ENCODE measurements at regions not wholly inside any gene's neighbourhood (a gene's known extent, or its start where the extent isn't known, plus 50 kb on each side); places are given as distances from the start of the nearest gene placed in this dataset.

DNA sequence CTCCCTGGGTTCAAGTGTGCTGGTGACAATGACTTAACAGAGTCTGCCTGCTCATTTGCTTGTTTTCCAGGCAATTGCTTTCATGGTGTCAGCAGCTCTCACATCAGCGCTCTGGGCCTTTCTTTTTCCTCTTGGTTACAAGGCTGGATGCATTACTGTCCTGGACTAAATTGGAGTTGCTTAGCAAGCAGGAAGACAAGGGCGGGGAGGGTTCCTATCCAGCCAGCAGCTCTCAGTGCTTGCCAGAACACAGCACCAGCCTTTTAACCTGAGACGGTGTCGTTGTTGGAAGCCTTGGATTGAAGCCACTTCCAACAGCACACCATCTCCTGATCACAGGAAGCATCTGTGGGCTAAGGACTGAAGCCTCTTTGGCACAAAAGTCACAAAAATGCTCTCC is 606.9 kb downstream of the CDH26 start:
- no peak for DNase-seq (ENCODE audit: low read depth in 2 of 2)

DNA sequence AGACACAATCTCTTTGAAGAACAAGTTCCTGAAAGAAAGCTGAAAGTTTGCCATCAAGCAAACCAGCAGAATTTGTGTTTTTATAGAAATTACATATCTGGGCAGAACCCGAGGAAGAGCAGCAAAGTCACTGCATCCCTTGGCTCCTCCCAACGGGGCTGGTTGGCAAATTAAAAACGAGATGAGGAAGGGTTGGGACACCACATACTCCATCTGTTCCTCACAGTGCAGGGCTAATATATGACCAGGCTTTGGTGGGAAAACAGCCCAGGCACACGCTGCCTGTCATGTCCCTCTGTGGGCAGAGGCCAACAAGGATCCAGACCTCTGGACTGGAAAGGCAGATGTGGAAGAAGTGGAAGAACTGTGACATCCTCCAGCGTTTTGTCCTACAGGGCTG is 607.3 kb downstream of the CDH26 start:
- DNase-seq (ENCODE audit: low read depth in 2 of 2), result no peak

DNA sequence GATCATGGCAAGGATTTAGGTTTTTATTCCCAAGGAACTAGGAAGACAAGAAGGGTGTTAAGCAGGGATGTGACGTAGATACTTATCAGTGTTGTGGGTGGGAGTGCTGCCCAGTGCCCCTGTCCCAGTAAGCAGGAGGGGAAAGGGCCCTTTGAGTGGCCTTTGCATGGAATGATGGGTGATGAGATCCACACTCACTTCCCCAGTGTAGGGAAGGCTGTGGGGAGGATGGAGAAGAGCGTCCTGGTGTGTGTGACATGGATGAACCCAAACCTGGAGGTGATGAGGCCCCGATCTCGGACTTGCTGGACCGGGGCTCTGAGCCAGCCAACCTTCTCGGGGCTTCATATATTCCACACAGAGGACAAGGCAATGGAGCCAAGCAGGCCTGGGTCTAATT is 610.9 kb downstream of the CDH26 start:
- DNase-seq (ENCODE audit: low read depth in 2 of 2), result no peak

DNA sequence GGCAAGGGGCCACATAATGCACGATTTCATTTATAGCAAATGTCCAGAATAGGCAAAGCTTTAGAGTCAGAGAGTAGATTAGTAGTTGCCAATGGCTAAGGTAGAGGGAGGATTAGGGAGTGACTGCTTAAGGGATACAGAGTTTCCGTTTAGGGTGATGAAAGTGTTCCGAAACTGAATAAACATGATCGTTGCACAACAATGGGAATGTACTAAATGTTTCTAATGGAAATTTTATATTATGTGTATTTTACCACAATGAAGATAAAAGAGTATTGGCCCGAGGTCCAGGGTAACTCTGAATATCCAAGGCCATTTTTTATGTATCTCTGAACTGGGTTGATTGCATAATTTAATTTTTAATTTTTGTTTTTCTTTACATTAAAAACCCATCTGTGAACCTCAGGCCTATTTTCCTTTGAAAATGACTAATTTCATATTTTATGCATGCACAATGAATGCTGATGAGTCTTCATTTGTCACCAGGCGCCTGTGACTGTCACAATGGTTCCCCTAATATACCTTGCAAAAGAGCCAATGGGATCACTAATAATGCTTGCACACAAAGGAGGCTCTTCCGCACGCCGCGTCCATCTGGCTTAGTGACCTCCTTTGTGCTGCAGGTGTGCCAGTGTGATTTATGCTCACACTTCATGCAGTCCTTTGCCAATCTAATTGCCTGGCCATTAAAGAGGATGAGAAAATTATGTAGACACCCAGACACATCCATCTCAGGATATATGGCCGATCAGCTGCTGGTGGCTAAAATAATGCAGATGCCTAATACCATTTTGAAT is 612.5 kb downstream of the CDH26 start:
- no peak for DNase-seq (ENCODE audit: low read depth in 2 of 2)

DNA sequence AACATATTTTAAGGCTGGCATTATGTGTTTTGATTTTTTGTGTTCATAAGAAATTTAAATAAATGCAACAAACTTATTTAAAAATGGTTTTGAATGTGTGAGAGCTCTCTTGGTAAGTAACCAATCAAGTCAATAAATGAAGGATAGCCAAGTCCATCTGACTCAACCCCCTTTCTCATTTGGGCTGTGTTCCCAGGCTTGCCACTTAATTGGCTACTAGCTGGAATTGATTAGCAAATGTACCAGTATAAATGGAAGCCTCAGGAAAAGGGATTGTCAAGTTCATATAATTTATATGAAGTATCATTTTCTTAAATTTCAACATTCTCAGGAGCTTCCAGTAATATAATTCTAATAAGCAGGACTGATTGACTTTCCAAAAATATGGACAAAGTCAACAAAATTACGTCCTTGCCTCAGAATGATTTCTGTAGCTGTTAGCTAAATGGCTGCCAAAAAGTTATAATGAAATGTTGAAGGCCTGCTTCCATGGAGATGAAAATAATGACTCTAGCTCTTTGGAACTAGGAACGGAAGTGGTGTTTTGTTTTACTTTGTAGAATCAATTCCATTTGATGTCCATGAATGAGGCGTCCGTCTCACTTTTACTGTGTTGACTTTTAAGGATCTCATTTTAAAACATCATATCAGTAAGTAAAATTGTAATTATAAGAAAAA is 614.9 kb downstream of the CDH26 start:
- no peak for DNase-seq (ENCODE audit: low read depth in 2 of 2)

DNA sequence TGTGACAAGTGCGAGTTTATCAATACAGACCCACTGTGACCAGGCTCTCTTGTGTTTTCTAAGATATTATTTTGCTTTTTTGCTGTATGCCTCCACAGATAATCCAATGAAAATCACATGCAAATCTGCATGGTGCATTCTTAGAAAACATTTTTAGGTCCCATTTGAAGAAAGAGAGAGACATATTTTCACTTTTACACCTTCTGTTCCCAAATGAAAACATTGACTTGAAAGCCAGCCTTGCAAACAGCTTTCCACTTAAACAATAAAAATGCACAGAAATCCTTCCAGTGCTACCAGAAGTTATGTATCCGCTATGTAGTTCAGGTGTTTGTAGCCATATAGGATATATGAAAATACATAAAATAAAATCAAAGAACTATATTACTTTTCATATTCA is 618.0 kb downstream of the CDH26 start:
- no peak for DNase-seq (ENCODE audit: low read depth in 2 of 2)

DNA sequence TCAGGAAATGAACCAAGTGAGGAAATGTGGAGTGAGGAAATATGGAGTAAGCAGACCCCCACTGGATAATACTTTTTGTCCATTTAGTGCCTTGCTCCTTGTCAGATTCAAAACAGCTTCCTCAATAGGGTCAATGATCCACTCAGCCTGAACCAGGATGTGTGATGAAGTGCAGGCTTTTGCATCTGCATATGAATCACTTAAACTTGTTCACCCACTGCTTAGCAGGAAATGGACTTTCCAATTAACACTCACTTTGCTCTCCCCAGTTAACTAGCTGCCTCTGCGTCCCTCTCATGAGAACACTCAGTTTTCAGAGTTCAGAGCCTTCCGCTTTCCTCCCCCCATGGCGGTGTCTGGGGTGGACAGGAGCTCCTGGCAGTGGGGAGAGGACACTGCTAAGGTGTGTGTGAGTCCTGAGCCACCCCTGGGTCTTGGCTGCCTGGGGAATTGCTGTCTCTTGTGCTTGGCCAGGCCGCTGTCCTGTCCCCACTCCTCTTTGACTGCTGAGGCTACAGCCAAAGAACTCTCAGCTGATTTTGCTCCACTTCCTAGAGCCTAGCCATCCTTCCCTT is 621.8 kb downstream of the CDH26 start:
- DNase-seq (ENCODE audit: low read depth in 2 of 2), result no peak

DNA sequence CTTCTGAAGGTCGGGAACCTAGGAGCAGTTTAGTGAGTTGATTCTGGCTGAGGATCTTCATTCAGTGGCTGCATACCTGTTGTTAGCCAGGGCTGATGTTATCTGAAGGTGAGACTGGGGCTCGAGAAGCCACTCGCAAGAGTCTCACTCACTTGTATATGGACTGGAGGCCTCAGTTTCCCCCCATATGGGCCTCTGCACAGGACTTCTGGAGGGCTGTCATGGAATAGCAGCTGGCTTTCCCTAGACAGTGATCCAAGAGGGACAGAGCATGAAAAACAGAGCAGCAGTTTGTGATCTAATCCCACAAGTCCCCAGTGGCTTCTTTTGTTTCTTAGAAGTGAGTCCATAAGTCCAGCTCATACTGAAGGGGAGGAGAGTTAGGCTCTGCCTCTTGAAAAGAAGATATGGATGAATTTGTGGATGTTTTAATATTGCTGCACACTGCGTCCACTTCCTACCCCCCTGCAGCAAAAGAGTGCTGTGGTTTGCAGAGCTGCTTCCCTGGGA is 623.4 kb downstream of the CDH26 start:
- DNase-seq (ENCODE audit: low read depth in 2 of 2), result no peak

DNA sequence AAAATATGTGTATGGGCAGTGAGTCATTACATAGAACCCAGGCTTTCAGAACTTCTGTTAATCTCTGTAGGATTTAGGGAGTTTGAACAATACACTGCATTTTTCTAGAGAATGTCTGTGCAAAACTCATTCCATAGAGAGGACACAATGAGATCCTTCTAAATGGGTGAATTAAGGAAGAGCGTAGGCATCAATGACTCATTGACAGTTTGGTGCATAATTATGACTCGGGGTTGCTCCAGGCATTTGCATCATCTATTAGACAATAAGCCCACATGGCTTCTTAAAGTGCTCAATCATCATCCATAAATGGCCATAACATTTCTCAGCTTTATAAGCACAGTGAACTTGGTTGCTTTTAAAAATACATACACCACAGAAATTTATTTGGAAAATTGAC is 625.5 kb downstream of the CDH26 start:
- no peak for DNase-seq (ENCODE audit: low read depth in 2 of 2)

DNA sequence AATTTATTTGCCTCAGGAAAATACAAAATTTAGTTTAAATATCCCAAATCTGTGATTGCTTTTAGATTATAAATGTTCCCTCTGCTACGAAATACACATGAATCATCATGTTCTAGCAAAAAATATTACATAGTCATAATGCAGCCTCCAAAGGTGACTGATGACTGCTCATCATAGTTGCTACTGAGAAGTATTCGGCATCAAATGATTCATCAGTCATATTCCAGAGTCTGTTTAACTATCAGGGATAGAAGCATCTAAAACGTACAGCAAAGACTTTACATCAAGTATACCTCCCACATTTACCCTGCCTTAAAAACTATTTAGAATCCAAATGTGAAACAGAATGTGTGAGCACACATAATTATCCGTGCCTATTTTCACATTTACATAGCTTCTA is 626.0 kb downstream of the CDH26 start:
- no peak for DNase-seq (ENCODE audit: low read depth in 2 of 2)

DNA sequence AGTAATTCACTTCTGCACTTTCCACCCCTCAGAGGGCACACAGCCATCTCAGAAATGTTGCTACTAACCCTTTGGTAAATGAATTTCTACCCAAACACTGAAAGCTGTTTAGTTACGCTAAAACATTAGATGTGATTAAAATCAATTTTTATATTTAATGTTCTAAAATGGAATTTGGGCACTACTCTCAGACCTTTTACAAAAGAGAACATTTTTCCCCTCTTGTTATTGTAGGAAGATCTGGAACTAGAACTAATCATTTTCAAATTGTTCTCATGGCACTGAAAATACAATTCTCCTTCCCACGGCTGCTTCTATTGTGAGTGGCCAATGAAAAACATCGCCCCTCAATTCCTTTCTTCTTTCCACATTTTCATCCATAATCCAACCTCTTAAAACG is 627.4 kb downstream of the CDH26 start:
- no peak for DNase-seq (ENCODE audit: low read depth in 2 of 2)

DNA sequence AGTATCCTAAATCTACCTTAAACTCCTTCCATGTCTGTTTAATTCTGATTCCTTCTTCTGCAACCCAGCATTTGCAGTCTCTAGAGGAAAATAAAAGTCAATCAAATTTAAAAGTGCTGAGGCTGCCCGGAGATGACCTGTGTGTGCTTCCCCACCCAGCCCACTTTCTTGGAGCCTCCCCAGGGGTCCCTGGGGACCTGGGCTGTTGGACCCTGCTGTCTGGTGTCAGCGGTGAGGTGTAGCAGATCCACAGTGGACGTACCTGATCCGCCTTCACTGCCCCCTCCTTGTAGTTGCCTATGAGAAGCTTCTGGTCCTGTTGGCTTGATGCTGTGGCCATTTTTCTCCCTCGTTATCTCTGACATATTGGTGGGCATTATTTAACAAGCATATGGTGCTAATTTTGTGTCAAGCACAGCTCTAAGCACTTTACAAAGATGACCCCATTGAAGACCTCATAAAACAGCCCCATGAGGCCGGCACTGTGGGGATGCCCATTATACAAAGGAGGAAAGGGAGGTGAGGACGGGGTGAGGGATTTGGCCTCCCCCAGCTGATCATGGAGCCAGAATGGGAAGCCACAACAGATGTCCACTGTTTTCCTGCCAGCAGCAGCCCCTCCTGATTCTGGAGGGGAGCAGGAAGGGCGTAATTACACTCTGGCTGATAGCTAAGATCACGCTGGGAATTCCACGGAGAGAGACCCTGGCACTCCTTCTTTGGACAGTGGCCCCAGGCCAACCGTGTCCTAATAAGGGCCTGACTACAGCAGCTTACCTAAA is 628.2 kb downstream of the CDH26 start:
- DNase-seq (ENCODE audit: low read depth in 2 of 2), result no peak

DNA sequence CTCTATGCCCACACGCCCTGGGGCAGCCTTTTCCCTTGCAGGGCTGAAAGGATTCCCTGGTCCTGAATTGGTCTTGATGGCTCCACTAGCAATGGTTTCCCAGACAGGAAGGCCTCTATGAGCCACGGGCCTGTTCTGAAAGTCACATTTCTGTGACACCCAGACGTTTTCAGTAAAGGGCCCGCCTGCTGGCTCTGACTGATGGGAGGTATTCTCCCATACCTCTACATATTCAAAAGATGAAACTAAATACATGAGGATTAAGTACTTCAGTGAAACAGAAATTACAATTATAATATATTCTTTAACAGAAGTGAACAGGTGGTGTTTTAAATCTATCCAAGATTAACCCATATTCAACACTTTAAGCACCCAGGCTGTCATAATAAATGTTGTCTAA is 629.8 kb downstream of the CDH26 start:
- no peak for DNase-seq (ENCODE audit: low read depth in 2 of 2)

DNA sequence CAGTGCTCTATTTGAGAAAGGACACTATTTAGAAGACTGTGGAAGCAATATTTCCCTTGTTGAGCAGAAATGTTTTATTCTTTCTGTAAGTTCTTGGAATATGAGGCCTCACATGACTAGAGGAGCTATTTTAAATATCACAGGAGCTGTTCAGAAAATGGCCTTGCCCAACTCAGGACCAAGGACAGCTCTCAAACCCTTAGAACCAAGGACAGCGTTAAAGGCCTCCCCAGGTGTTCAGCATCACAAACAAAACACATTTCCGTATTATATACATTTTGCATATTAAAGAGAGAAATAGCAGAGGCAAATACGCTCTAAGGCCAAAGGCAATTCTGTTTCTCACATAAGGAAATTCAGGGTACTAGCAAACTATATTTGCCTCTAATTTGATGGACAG is 631.4 kb downstream of the CDH26 start:
- no peak for DNase-seq (ENCODE audit: low read depth in 2 of 2)

DNA sequence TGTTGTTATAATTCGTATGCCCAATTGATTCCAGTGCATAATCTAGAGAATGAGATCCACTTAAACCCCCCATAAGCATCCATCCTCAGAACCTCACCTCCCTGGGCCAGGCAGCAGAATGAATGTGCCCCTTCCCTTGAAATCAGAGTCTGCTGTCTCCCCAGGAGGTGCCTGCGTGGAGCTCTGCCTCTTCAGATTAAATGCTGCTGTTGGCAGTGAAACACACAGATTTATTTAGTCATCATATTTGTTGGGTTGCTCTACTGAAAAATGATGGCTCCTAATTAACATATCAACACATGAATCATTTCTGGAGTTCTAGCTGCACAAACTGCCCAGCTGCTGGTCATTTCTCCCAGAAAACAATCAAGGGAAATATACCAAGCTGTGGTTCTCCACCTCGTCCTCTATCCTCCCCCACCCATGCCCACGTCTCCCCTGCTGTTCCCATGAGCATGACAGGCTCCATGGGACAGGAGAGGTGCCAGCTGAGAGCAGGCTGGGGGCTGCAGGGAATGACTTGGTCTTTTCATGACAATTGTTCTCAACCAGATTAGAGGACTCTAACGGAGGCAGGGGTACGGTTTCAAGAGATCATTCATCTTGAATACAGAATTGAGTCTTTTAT is 633.1 kb downstream of the CDH26 start:
- DNase-seq (ENCODE audit: low read depth in 2 of 2), result no peak

DNA sequence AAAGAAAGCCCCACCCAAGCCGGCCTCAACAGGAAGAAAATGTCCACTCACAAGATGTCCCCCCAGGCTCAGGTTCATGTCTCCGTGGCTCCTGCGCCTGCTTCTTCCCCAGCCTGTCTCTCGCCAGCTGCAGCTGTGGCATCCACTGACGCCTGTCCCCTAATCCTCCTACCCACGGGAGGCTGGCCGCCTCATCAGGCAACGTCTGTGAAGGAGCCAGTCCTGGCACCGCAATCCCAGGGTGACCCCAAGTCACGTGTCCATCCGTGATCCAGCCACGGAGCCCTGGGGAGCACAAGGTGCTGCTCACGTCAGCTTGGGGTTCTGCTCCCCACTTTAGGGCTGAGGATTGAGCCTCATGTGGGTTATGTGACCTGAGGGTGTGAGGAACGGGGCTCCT is 640.3 kb downstream of the CDH26 start:
- DNase-seq (ENCODE audit: low read depth in 2 of 2), result no peak

DNA sequence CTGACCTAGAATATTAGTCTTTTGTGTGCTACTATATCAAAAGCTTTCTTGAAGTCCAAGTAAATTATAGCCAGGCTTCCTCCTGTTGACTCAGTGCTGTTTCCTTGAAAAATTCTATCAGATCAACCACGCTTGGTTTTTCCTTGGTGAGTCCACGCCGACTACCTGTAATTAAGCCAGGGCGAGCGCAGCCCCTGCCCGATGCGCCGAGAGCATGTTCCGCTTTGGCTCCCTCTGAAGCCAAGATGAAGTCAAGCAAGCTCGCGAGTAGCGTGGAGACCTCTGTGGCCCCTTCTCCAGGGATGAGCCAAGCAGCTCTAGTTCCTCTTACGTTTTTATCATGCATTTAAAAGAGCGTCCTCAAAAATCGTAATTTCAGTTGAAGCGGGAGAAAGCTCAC is 641.2 kb downstream of the CDH26 start:
- no peak for DNase-seq (ENCODE audit: low read depth in 2 of 2)

DNA sequence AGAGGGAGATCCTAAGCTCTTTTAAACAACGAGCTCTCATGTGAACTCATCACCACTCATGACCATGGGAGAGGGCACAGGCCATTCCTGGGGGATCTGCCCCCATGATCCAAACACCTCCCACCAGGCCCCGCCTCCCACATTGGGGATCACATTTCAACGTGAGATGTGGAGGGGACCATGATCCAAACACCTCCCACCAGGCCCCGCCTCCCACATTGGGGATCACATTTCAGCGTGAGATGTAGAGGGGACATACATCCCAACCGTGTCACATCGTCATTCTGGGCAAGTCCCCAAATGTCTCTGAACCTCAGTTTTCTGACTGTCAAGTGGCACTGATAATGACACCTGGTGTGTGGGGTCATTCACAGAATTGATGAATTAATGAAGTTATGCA is 641.8 kb downstream of the CDH26 start:
- DNase-seq (ENCODE audit: low read depth in 2 of 2), result no peak

DNA sequence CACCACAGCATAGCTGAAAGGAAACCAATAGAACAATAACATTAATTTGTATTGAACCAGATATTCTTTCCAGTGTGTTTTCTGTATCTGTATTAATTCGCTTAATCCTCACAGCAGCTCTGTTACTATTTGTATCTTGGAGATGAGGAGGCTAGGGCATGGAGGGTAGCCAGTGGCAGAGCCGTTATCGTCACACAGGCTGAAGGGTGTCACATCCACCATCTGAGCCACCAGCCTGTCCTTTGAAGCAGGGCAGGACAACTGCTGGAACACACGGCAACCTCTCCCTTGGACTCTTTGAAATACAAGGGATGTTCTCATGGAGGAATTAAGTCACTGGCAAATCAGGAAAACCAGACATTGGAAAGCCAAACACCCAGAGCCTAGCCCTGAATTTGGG is 628.0 kb upstream of the CDH4 start:
- DNase-seq (ENCODE audit: low read depth in 2 of 2), result no peak

DNA sequence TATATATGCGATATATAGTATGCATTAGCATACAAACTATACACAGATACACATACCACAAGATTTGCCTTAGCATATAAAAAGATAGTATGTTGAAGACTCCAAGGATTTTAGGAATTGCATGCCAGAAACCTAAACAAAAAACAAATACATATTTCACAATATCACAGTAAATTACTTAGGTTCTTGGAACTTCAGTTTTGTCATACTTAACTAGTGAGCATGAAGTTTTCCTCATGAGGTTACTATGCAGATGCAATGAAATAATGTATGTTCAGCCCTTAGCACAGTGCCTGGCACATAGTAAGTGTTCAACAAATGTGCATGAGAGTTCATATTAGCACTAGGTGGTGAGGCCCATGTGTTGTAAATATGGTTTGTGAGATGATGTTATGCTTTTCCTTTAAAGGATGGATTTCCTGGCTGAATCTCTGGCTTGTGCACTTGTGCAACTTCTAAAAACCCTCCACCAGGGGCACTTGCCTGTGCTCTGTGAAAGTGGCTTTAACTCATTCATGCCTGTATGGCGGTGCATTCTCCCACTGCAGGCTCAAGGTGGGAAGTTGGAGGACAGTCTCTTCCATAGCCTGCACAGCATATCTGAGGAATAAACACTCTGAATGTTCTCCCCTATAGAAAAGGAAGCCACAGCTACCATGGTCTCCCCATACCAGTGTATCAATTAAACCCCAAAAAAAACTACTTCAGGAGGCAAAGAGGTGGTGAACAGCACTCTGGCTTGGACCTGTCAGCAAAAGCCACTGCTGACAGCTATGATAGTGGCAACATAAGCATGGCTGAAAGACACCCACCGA is 624.1 kb upstream of the CDH4 start:
- DNase-seq (ENCODE audit: low read depth in 2 of 2), result no peak

DNA sequence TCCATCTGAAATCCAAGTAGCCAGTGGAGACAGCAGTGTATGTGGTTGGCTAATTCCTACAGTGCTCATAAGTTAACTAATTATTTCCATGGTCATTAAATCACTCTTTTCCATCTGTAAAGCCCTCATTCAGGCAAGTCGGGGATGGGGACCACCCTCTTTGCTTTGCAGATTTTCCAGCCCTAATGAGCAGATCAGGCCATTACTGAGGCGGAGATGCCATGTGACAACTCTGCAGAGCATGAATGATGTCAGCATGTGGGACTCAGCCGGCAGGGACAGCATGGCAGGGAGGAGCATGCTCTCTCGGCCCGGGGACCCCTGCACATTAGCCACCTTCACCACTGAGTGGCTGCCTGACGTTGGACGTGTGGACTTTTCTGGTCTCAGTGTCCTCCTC is 623.3 kb upstream of the CDH4 start:
- no peak for DNase-seq (ENCODE audit: low read depth in 2 of 2)
